ENCODE measurements at regions not wholly inside any gene's neighbourhood (a gene's known extent, or its start where the extent isn't known, plus 50 kb on each side); places are given as distances from the start of the nearest gene placed in this dataset.

DNA sequence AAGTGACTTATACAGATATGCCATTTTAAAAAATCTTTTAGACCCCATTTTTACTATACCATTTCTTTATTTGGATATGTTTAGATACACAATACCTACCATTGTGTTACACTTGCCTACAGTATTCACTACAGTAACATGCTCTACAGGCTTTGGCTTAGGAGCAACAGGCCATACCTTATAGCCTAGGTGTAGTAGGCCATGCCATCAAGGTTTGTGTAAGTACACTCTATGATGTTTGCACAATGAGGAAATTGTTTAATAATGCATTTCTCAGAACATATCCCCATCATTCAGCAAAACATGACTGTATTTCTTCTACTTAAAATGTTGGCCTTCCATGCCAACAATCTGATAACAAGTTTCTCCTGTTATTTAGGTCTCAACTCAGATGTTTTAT is 1559.5 kb upstream of the TENM4 start:
- Histone ChIP-seq H3K27me3 (ENCODE audit: control insufficient read depth in 1 of 2, insufficient read depth in 2 of 2, low read length in 2 of 2) (no peaks in the 10 kb centered on the region), H3K27ac (ENCODE audit: low read depth in 1 of 2, low read length in 2 of 2) (no peak overlapping the region), H3K4me1 (ENCODE audit: insufficient read depth, low read length) (no peaks in the 10 kb centered on the region), H3K4me3 (ENCODE audit: low read length) (no peak overlapping the region), H3K36me3 (ENCODE audit: insufficient read depth, low read length) (no peaks in the 10 kb centered on the region), H3K9me3 (ENCODE audit: control insufficient read depth in 1 of 2, insufficient read depth in 1 of 2, low read length in 2 of 2) (no peaks in the 10 kb centered on the region)
- ATAC-seq (ENCODE audit: poor library complexity) (no peak), DNase-seq (no peak)
- Mint-ChIP-seq H3K4me1 (ENCODE audit: low read depth) (no peaks in the 10 kb centered on the region), H3K27ac (no peak overlapping the region), H3K27me3 (no peaks in the 10 kb centered on the region), H3K4me3 (no peak overlapping the region), H3K9me3 (no peaks in the 10 kb centered on the region), H3K36me3 (ENCODE audit: low read depth) (no peaks in the 10 kb centered on the region)
- intact Hi-C loops (cut with DNase I, micrococcal nuclease) = no loop called here
- CTCF ChIA-PET = no interaction called here
- TF ChIP-seq, protein P1, sequence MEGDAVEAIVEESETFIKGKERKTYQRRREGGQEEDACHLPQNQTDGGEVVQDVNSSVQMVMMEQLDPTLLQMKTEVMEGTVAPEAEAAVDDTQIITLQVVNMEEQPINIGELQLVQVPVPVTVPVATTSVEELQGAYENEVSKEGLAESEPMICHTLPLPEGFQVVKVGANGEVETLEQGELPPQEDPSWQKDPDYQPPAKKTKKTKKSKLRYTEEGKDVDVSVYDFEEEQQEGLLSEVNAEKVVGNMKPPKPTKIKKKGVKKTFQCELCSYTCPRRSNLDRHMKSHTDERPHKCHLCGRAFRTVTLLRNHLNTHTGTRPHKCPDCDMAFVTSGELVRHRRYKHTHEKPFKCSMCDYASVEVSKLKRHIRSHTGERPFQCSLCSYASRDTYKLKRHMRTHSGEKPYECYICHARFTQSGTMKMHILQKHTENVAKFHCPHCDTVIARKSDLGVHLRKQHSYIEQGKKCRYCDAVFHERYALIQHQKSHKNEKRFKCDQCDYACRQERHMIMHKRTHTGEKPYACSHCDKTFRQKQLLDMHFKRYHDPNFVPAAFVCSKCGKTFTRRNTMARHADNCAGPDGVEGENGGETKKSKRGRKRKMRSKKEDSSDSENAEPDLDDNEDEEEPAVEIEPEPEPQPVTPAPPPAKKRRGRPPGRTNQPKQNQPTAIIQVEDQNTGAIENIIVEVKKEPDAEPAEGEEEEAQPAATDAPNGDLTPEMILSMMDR (IDR thresholded peaks at IDR 0.05) = no peak
- POLR2A ChIA-PET = no interaction called here

DNA sequence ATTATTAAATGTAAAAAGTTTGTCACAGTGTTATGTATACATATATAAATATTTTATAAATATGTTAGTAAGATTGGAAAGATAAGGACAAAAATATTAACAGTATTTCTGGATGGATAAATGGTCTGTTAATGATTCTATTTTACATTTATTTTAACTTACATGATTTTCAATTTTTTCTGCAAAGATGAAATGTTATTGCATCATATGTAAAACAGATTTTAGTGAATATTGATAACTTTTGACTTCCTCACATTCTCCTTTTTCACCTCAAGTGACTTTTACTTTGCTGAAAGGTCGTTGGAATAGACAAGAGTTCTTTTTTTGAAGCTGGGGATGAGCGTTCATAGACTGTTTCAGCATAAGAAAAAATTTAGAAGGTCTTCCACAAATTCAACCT is 1554.7 kb upstream of the TENM4 start:
- no peak for ATAC-seq (ENCODE audit: poor library complexity)
- POLR2A ChIA-PET = no interaction called here

DNA sequence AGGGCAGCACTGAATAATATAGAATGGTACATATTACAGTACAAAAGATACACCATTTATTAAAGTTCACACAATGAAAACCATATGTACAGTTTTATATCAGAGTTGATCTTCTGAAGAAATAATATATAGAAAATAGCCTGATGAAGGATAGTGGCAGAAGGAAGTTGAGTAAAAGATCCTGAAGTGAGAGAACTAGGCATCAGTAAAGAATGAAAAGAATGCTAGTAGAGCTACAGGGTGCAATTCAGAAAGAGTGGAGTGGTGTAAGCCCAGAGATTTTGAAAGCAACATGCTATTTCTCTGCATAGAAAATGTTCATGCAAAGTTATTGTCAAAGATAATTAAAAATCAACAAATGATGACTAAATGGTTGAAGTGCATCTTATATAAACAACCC is 1552.7 kb upstream of the TENM4 start:
- H3K9me3 ChIP-seq (ENCODE audit: control insufficient read depth in 1 of 2, insufficient read depth in 1 of 2, low read length in 2 of 2) = peaks cover 0 to 8% of the 10 kb centered on the region in 2 experiments
- no peaks in the 10 kb centered on the region for H3K4me1 Mint-ChIP-seq (ENCODE audit: low read depth)
- CTCF ChIA-PET = no interaction called here
- POLR2A ChIA-PET = no interaction called here
- H3K27ac Mint-ChIP-seq = no peak overlapping the region
- no peaks in the 10 kb centered on the region for H3K27me3 Mint-ChIP-seq
- H3K9me3 Mint-ChIP-seq = peaks cover 17% of the 10 kb centered on the region
- no peaks in the 10 kb centered on the region for H3K36me3 ChIP-seq (ENCODE audit: insufficient read depth, low read length)
- no peak for ATAC-seq (ENCODE audit: poor library complexity)
- H3K4me3 ChIP-seq (ENCODE audit: low read length) = no peak overlapping the region
- intact Hi-C loops (cut with DNase I, micrococcal nuclease) = no loop called here
- no peaks in the 10 kb centered on the region for H3K4me1 ChIP-seq (ENCODE audit: insufficient read depth, low read length)
- H3K36me3 Mint-ChIP-seq (ENCODE audit: low read depth) = no peaks in the 10 kb centered on the region
- H3K4me3 Mint-ChIP-seq = no peak overlapping the region
- H3K27me3 ChIP-seq (ENCODE audit: control insufficient read depth in 1 of 2, insufficient read depth in 2 of 2, low read length in 2 of 2) = no peaks in the 10 kb centered on the region
- no peak overlapping the region for H3K27ac ChIP-seq (ENCODE audit: low read depth in 1 of 2, low read length in 2 of 2)
- no peak for DNase-seq
- TF ChIP-seq, protein P1 (IDR thresholded peaks at IDR 0.05) = no peak

More for the DNA sequence above, 1554.7 kb upstream of the TENM4 start:
- H3K36me3 ChIP-seq (ENCODE audit: insufficient read depth, low read length) = no peaks in the 10 kb centered on the region
- TF ChIP-seq, protein P1 (IDR thresholded peaks at IDR 0.05) = no peak
- Mint-ChIP-seq H3K27ac (no peak overlapping the region), H3K4me3 (no peak overlapping the region), H3K27me3 (no peaks in the 10 kb centered on the region), H3K9me3 (peaks cover 7% of the 10 kb centered on the region), H3K36me3 (ENCODE audit: low read depth) (no peaks in the 10 kb centered on the region), H3K4me1 (ENCODE audit: low read depth) (no peaks in the 10 kb centered on the region)
- DNase-seq = no peak
- H3K4me3 ChIP-seq (ENCODE audit: low read length) = no peak overlapping the region
- no peak overlapping the region for H3K27ac ChIP-seq (ENCODE audit: low read depth in 1 of 2, low read length in 2 of 2)
- CTCF ChIA-PET = no interaction called here
- H3K9me3 ChIP-seq (ENCODE audit: control insufficient read depth in 1 of 2, insufficient read depth in 1 of 2, low read length in 2 of 2) = peaks cover 0 to 3% of the 10 kb centered on the region in 2 experiments
- H3K27me3 ChIP-seq (ENCODE audit: control insufficient read depth in 1 of 2, insufficient read depth in 2 of 2, low read length in 2 of 2) = no peaks in the 10 kb centered on the region
- intact Hi-C loops (cut with DNase I, micrococcal nuclease) = no loop called here
- H3K4me1 ChIP-seq (ENCODE audit: insufficient read depth, low read length) = no peaks in the 10 kb centered on the region

Measured in CD4-positive, alpha-beta T cell (primary cell).